PC-9 (cell line): ENCODE measurements at regions not wholly inside any gene's neighbourhood (a gene's known extent, or its start where the extent isn't known, plus 50 kb on each side); places are given as distances from the start of the nearest gene placed in this dataset.

Experiments
- BruUV-seq: library from RNA; stranded (reverse); fragments of 400-500 nt; replicated peaks from 2 replicates; lab custom pipeline; 2021; lab: Mats Ljungman, UMichigan
- CTCF ChIA-PET: fragments of 300-600 bp; sonication (Branson Sonifier 250); formaldehyde crosslinking; loops from one replicate; lab custom pipeline; 2022; ENCODE audit warnings: antibody characterized with exemption; lab: Charles Lee
- POLR2A ChIA-PET: fragments of 300-600 bp; sonication (Branson Sonifier 250); formaldehyde crosslinking; loops from one replicate; lab custom pipeline; 2022; ENCODE audit warnings: antibody characterized with exemption; ENCODE audit not compliant: unreplicated experiment; lab: Charles Lee
- DNase-seq, 2 experiments: peaks; one replicate each; pipeline versions ENCODE4 v3.0.0 to v3.0.0-alpha.2; 2015 to 2022; ENCODE audit warnings: mixed read lengths in 1 of 2
- H2AFZ ChIP-seq: fragments of 200-600 bp; sonication (generic); 2 replicates; pipeline ENCODE4 v1.8.1; 2017; ENCODE audit warnings: antibody characterized with exemption
- H3F3A ChIP-seq: fragments of 200-600 bp; sonication (generic); 2 replicates; pipeline ENCODE4 v1.8.1; 2017; ENCODE audit warnings: antibody characterized with exemption, mild to moderate bottlenecking, low read depth; ENCODE audit not compliant: insufficient read depth
- H3K27ac ChIP-seq: fragments of 200-600 bp; sonication (generic); 2 replicates; pipeline ENCODE4 v1.6.1; 2016; ENCODE audit warnings: mixed run types
- H3K27me3 ChIP-seq: fragments of 200-600 bp; sonication (generic); 2 replicates; pipeline ENCODE4 v1.6.1; 2016; ENCODE audit warnings: low read depth, mixed run types; ENCODE audit not compliant: insufficient read depth
- H3K36me3 ChIP-seq: fragments of 200-600 bp; sonication (generic); 2 replicates; pipeline ENCODE4 v1.6.1; 2016; ENCODE audit warnings: low read depth, mixed run types
- H3K4me1 ChIP-seq: fragments of 200-600 bp; sonication (generic); replicated peaks from 2 replicates; pipeline ENCODE4 v1.6.1; 2016; ENCODE audit warnings: mixed run types; ENCODE audit not compliant: insufficient read depth
- H3K4me2 ChIP-seq: fragments of 200-600 bp; sonication (generic); 2 replicates; pipeline ENCODE4 v1.6.1; 2017; ENCODE audit warnings: mixed run types
- H3K4me3 ChIP-seq: fragments of 200-600 bp; sonication (generic); 2 replicates; pipeline ENCODE4 v1.6.1; 2016; ENCODE audit warnings: mixed run types
- H3K79me2 ChIP-seq: fragments of 200-600 bp; sonication (generic); 2 replicates; pipeline ENCODE4 v1.6.1; 2017; ENCODE audit warnings: low read depth, mixed run types
- H3K9me2 ChIP-seq: fragments of 200-600 bp; sonication (generic); 2 replicates; pipeline ENCODE4 v1.8.1; 2017; ENCODE audit warnings: mild to moderate bottlenecking; ENCODE audit not compliant: insufficient read depth
- H3K9me3 ChIP-seq: fragments of 200-600 bp; sonication (generic); 2 replicates; pipeline ENCODE4 v1.8.1; 2016; ENCODE audit warnings: low read depth; ENCODE audit not compliant: insufficient read depth
- H4K20me1 ChIP-seq: fragments of 200-600 bp; sonication (generic); 2 replicates; pipeline ENCODE4 v1.8.1; 2017; ENCODE audit not compliant: insufficient read depth
- CTCF ChIP-seq: fragments of 200-600 bp; sonication (generic); conservative IDR thresholded peaks from 2 replicates; pipeline ENCODE4 v1.6.1; 2017; ENCODE audit warnings: mixed run types, antibody characterized with exemption, mild to moderate bottlenecking, moderate library complexity
- EZH2 ChIP-seq: fragments of 200-600 bp; sonication (generic); IDR thresholded peaks from 2 replicates; pipeline ENCODE4 v1.8.0; 2017; ENCODE audit warnings: antibody characterized with exemption, low read depth
- intact Hi-C: fragments of 100-400 bp; cut with micrococcal nuclease; formaldehyde crosslinking; loops from one replicate; pipeline ENCODE4 v1.10.0; 2022; ENCODE audit not compliant: unreplicated experiment

DNA sequence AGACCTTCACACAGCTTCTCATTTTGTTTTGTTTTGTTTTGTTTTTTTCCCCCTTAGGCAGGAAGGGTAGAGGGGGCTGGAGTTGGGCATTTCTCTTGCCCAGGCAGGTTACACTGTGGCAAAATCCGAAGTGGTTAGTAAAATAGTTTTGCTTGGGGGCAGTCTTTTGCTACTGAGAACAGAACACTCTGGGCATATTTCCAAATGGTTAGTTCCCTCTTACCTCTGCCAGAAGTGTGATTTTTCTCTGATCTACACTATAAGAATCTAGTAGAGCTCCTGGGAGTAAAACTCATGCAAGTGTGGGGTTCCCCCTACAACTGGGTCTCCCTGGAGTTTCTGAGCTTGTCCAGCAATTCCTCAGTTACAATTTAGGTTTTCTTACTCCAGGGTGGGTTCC, 61.7 kb downstream of the NPS start:
- intact Hi-C loops: no loop called here
- Histone ChIP-seq H3K79me2 (no peaks in the 10 kb centered on the region), H3K4me2 (no peak overlapping the region), H2AFZ (no peak overlapping the region), H3K27ac (no peak overlapping the region), H3K4me1 (no peaks in the 10 kb centered on the region), H3K9me2 (no peaks in the 10 kb centered on the region), H3K36me3 (no peaks in the 10 kb centered on the region), H3K9me3 (no peaks in the 10 kb centered on the region), H4K20me1 (no peaks in the 10 kb centered on the region), H3K27me3 (peaks cover 9% of the 10 kb centered on the region), H3K4me3 (no peak overlapping the region), H3F3A (no peaks in the 10 kb centered on the region)
- TF ChIP-seq EZH2: no peak
- BruUV-seq: no TSS peak
- ChIA-PET POLR2A (no interaction called here), CTCF (no interaction called here)
- no peak for DNase-seq

DNA sequence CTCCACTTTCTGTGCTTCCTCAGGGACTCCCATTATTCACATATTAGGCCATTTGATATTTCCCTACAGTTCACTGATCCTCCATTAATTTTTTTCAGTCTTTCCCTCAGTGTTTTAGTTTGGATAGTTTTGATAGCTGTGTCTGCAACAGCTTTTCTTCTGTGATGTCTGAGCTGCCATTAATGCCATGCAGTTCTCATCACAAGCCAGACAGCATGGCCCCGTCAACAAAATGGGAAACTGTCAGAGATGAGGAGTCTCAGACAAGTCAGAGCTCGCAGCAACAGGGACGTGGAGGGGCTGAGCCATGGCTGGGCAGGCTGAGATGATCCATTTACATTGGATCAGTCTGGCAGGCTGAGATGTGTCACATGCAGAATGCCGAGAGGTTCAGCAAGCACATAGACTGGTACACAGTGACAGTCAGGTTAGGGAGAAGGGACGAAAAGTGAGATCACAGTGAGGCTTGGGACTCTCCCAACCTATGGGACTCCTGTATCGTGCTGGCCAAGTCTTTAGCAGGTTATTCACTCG, 65.4 kb downstream of the NPS start:
- peaks cover 20% of the 10 kb centered on the region for H3K27me3 ChIP-seq
- H3K4me3 ChIP-seq: no peak overlapping the region
- CTCF ChIA-PET: no interaction called here

GRCh38 chr10:127618797-127619196, 69.7 kb downstream of the NPS start:
- no peaks in the 10 kb centered on the region for H3K79me2 ChIP-seq
- H2AFZ ChIP-seq: no peak overlapping the region
- no peaks in the 10 kb centered on the region for H3K9me2 ChIP-seq
- TF ChIP-seq EZH2 (no peak), CTCF (no peak)
- DNase-seq: no peak
- H3K36me3 ChIP-seq: no peaks in the 10 kb centered on the region
- H3K4me3 ChIP-seq: no peak overlapping the region
- H3K27ac ChIP-seq: no peak overlapping the region
- no peaks in the 10 kb centered on the region for H3K4me1 ChIP-seq
- ChIA-PET CTCF (no interaction called here), POLR2A (no interaction called here)
- H3K4me2 ChIP-seq: no peak overlapping the region
- H3F3A ChIP-seq: no peaks in the 10 kb centered on the region
- no TSS peak for BruUV-seq
- H4K20me1 ChIP-seq: no peaks in the 10 kb centered on the region
- intact Hi-C loops: no loop called here
- H3K9me3 ChIP-seq: no peaks in the 10 kb centered on the region
- peaks cover 20% of the 10 kb centered on the region for H3K27me3 ChIP-seq

More for the DNA sequence above, 65.4 kb downstream of the NPS start:
- Histone ChIP-seq H3K79me2 (no peaks in the 10 kb centered on the region), H3K4me2 (no peak overlapping the region), H2AFZ (no peak overlapping the region), H3K9me3 (no peaks in the 10 kb centered on the region), H3K27ac (no peak overlapping the region), H3F3A (no peaks in the 10 kb centered on the region), H3K4me1 (no peaks in the 10 kb centered on the region), H3K36me3 (no peaks in the 10 kb centered on the region), H4K20me1 (no peaks in the 10 kb centered on the region), H3K9me2 (no peaks in the 10 kb centered on the region)
- POLR2A ChIA-PET: no interaction called here
- no peak for DNase-seq
- no TSS peak for BruUV-seq
- intact Hi-C loops: no loop called here
- no peak for TF ChIP-seq CTCF
